Fibroblast of villous mesenchyme (primary cell): ENCODE measurements at regions not wholly inside any gene's neighbourhood (a gene's known extent, or its start where the extent isn't known, plus 50 kb on each side); places are given as distances from the start of the nearest gene placed in this dataset.

ENCODE experiments used
- DNase-seq: peaks from one replicate; pipeline ENCODE4 v3.0.0-alpha.2; 2010; ENCODE audit warnings: low read depth
- H3K4me3 ChIP-seq: 2 replicates; pipeline ENCODE4 v1.5.1; 2011; ENCODE audit warnings: low read depth, mild to moderate bottlenecking, low read length
- CTCF ChIP-seq: IDR thresholded peaks from 2 replicates; pipeline ENCODE4 v1.5.1; 2012; ENCODE audit warnings: low read depth, mild to moderate bottlenecking, low read length; ENCODE audit not compliant: insufficient read depth

- no peak for TF ChIP-seq CTCF
- no peak overlapping the region for H3K4me3 ChIP-seq
- no peak for DNase-seq
These were observed 294.3 kb downstream of the SRBD1 start for GRCh38 chr2:45316576-45317338.

DNA sequence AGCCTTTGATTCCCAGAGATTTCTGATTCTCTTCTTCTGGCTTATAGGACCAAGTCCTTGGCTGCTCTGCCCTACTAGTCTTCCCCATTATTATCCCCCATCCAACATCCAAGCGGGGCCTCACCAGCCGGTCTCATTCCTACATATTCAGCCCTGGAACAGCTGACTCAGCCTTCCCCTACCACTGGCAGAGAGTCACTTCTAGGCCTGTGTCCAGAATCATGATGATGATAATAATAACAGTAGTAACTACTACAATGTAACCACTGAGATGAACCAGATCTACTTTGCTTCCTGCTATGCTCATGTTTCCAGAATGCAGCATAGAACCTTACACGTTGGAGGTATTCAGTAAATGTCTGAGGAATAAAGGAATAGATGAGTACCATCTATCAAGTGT lies 295.2 kb downstream of the SRBD1 start:
- TF ChIP-seq CTCF = no peak
- H3K4me3 ChIP-seq = no peak overlapping the region
- DNase-seq = peak; percentile 79

- DNase-seq = no peak
- no peak overlapping the region for H3K4me3 ChIP-seq
- TF ChIP-seq CTCF = no peak
These were observed 298.8 kb downstream of the SRBD1 start for GRCh38 chr2:45312275-45312674.

GRCh38 chr2:45311559-45311958 lies 299.5 kb downstream of the SRBD1 start:
- H3K4me3 ChIP-seq = no peak overlapping the region
- no peak for DNase-seq
- TF ChIP-seq CTCF = no peak

GRCh38 chr2:45307147-45307546 lies 297.9 kb upstream of the SIX2 start:
- no peak for TF ChIP-seq CTCF
- no peak for DNase-seq
- H3K4me3 ChIP-seq = no peak overlapping the region

DNA sequence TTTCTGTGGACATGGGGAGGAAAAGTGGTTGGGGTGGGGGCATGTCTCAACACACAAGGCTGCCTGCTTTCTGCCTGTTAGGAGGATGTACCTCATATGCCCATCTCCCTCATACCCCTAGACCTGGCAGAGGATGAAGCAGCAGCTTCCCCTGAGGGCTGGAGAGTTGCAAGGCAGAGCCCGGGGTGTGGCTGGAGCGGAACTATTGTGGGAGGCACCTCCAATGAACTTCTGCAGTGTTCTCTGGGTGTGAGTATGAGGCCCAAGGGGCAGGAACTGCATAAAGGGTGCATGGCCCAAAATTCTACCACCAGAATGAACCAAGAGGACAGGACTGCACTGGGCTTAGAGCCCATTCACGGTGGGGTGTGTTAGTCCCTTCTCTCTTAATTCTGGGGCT lies 296.3 kb upstream of the SIX2 start:
- no peak for TF ChIP-seq CTCF
- no peak for DNase-seq
- no peak overlapping the region for H3K4me3 ChIP-seq
